Choroid plexus epithelial cell (primary cell): ENCODE measurements at regions not wholly inside any gene's neighbourhood (a gene's known extent, or its start where the extent isn't known, plus 50 kb on each side); places are given as distances from the start of the nearest gene placed in this dataset.

Experiments used
- DNase-seq: peaks from one replicate; pipeline ENCODE4 v3.0.0-alpha.2; 2010; ENCODE audit warnings: low read depth
- H3K4me3 ChIP-seq: 2 replicates; pipeline ENCODE4 v1.5.1; 2011; ENCODE audit warnings: low read depth, mild to moderate bottlenecking, control low read depth, low read length, moderate library complexity
- TF ChIP-seq, protein P1 (sequence below): conservative IDR thresholded peaks from 2 replicates; pipeline ENCODE4 v1.5.1; 2011; ENCODE audit warnings: low read depth, mild to moderate bottlenecking, control low read depth, inconsistent platforms, low read length, moderate library complexity

DNA sequence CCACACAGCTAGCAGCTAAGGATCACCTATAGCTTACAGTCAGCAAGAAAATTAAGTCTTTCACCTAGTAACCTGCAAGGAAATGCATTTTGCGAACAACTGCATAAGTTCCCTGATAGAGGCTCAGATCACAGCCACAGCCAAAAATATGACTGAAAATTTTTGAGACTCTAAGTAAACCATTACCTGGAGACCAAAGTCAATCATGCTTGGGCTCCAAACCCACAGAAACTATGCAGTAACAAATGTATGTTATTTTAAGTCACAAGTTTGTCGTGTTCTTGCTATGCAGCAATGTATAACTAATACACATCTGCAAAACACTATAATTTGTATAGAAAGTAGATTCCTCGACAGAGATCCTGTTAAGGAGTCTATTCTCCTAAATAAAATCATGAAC, 1025.7 kb upstream of the RAG2 start:
- DNase-seq: no peak
- no peak overlapping the region for H3K4me3 ChIP-seq
- TF ChIP-seq, protein P1, sequence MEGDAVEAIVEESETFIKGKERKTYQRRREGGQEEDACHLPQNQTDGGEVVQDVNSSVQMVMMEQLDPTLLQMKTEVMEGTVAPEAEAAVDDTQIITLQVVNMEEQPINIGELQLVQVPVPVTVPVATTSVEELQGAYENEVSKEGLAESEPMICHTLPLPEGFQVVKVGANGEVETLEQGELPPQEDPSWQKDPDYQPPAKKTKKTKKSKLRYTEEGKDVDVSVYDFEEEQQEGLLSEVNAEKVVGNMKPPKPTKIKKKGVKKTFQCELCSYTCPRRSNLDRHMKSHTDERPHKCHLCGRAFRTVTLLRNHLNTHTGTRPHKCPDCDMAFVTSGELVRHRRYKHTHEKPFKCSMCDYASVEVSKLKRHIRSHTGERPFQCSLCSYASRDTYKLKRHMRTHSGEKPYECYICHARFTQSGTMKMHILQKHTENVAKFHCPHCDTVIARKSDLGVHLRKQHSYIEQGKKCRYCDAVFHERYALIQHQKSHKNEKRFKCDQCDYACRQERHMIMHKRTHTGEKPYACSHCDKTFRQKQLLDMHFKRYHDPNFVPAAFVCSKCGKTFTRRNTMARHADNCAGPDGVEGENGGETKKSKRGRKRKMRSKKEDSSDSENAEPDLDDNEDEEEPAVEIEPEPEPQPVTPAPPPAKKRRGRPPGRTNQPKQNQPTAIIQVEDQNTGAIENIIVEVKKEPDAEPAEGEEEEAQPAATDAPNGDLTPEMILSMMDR: no peak

GRCh38 chr11:37621662-37622061, 1023.6 kb upstream of the RAG2 start:
- TF ChIP-seq, protein P1: no peak
- no peak for DNase-seq
- no peak overlapping the region for H3K4me3 ChIP-seq

DNA sequence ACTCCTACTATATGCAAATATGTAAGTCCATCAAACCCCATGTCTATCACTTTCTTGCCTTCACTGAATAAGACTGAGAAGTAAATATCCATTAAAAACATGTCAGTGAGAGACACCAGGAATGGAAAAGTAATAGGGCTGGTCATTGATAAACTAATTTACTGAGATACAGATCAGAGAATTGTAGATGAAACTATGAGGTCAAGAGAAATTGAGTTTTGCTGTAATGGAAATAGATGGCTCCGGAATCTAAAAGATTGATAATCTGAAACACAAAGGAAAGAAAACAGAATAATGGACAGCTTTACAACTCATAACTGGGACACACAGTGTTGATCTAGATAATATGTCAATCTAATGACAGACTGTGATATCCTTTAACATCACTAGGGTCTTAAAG, 1018.3 kb upstream of the RAG2 start:
- no peak for DNase-seq
- no peak overlapping the region for H3K4me3 ChIP-seq
- TF ChIP-seq, protein P1: no peak

GRCh38 chr11:37613031-37613430, 1015.0 kb upstream of the RAG2 start:
- no peak overlapping the region for H3K4me3 ChIP-seq
- TF ChIP-seq, protein P1: no peak

GRCh38 chr11:37612146-37612545, 1014.1 kb upstream of the RAG2 start:
- no peak for DNase-seq
- TF ChIP-seq, protein P1: no peak
- no peak overlapping the region for H3K4me3 ChIP-seq

More at GRCh38 chr11:37613031-37613430, 1015.0 kb upstream of the RAG2 start:
- no peak for DNase-seq

- TF ChIP-seq, protein P1: no peak
- no peak for DNase-seq
- H3K4me3 ChIP-seq: no peak overlapping the region
Observed at GRCh38 chr11:37605229-37605628, 1007.2 kb upstream of the RAG2 start.

- TF ChIP-seq, protein P1: no peak
- no peak overlapping the region for H3K4me3 ChIP-seq
- DNase-seq: no peak
Observed at GRCh38 chr11:37598381-37598780, 1000.3 kb upstream of the RAG2 start.
